ENCODE measurements at regions not wholly inside any gene's neighbourhood (a gene's known extent, or its start where the extent isn't known, plus 50 kb on each side); places are given as distances from the start of the nearest gene placed in this dataset.

- TF ChIP-seq SIN3A (IDR thresholded peaks at IDR 0.05; ENCODE audit: borderline replicate concordance, insufficient read depth, low read length), result no peak
- no peak for TF ChIP-seq POLR2AphosphoS5 (IDR thresholded peaks at IDR 0.05; ENCODE audit: low read depth, low read length)
- no peak for TF ChIP-seq TAF1 (IDR thresholded peaks at IDR 0.05; ENCODE audit: borderline replicate concordance, insufficient read depth, low read length)
- no peak for TF ChIP-seq REST (IDR thresholded peaks at IDR 0.05; ENCODE audit: insufficient read depth in 1 of 2, low read depth in 2 of 2, low read length in 2 of 2)
- no peak for TF ChIP-seq FOXP2 (optimal IDR thresholded peaks at IDR 0.05; ENCODE audit: borderline replicate concordance, extremely low read depth, extremely low read length, insufficient read depth)
These were observed 91.1 kb upstream of the TBL1X start for GRCh38 chrX:9373789-9374188.
